Endodermal cell (in vitro differentiated cells): ENCODE measurements at regions not wholly inside any gene's neighbourhood (a gene's known extent, or its start where the extent isn't known, plus 50 kb on each side); places are given as distances from the start of the nearest gene placed in this dataset.

Experiments
- DNase-seq: peaks from one replicate; pipeline ENCODE4 v3.0.0-alpha.2; 2017
- H3K27ac ChIP-seq: 2 replicates; pipeline ENCODE4 v1.5.1; 2013; ENCODE audit warnings: mild to moderate bottlenecking, low read depth, low read length, moderate library complexity
- H3K27me3 ChIP-seq: 2 replicates; pipeline ENCODE4 v1.6.1; 2013; ENCODE audit warnings: mild to moderate bottlenecking, low read length, moderate library complexity; ENCODE audit not compliant: insufficient read depth, control insufficient read depth, poor library complexity, severe bottlenecking
- H3K36me3 ChIP-seq: 2 replicates; pipeline ENCODE4 v1.7.0; 2013; ENCODE audit warnings: mild to moderate bottlenecking, low read length, moderate library complexity; ENCODE audit not compliant: control insufficient read depth, insufficient read depth
- H3K4me1 ChIP-seq: one replicate; pipeline ENCODE4 v1.7.0; 2013; ENCODE audit warnings: low read length; ENCODE audit not compliant: control insufficient read depth, insufficient read depth
- H3K4me3 ChIP-seq: 2 replicates; pipeline ENCODE4 v1.5.1; 2013; ENCODE audit warnings: mild to moderate bottlenecking, low read length, moderate library complexity
- H3K9ac ChIP-seq: 2 replicates; pipeline ENCODE4 v1.6.1; 2013; ENCODE audit warnings: mild to moderate bottlenecking, low read length, moderate library complexity; ENCODE audit not compliant: poor library complexity, severe bottlenecking; ENCODE audit errors: extremely low read depth
- H3K9me3 ChIP-seq: 2 replicates; pipeline ENCODE4 v1.6.1; 2013; ENCODE audit warnings: mild to moderate bottlenecking, low read length, moderate library complexity; ENCODE audit not compliant: control insufficient read depth
- H3K27ac Mint-ChIP-seq: 2 replicates; pipeline ENCODE4 v1.8.0; 2020; ENCODE audit warnings: mixed read lengths
- H3K27me3 Mint-ChIP-seq: 2 replicates; pipeline ENCODE4 v1.8.0; 2021; ENCODE audit warnings: mild to moderate bottlenecking, mixed read lengths; ENCODE audit not compliant: insufficient read depth
- H3K36me3 Mint-ChIP-seq: 2 replicates; pipeline ENCODE4 v1.8.0; 2020; ENCODE audit warnings: low read depth, mixed read lengths
- H3K4me1 Mint-ChIP-seq: 2 replicates; pipeline ENCODE4 v1.8.0; 2020; ENCODE audit warnings: mixed read lengths
- H3K4me3 Mint-ChIP-seq: 2 replicates; pipeline ENCODE4 v1.8.0; 2020; ENCODE audit warnings: mild to moderate bottlenecking, moderate library complexity, mixed read lengths
- H3K9me3 Mint-ChIP-seq: 2 replicates; pipeline ENCODE4 v1.8.0; 2020; ENCODE audit warnings: mild to moderate bottlenecking, mixed read lengths
- CTCF ChIP-seq: fragments of 200-600 bp; sonication (generic); conservative IDR thresholded peaks from 2 replicates; pipeline ENCODE4 v1.5.0; 2021; ENCODE audit warnings: antibody characterized with exemption, mild to moderate bottlenecking
- WGBS, 2 experiments: methylation state at CpG; one replicate each; pipeline versions ENCODE4 v1.1.5 to v1.1.7; 2013; ENCODE audit warnings: missing lambda C conversion rate in 2 of 2, mixed read lengths in 1 of 2; ENCODE audit not compliant: insufficient coverage in 1 of 2, insufficient read length in 1 of 2; 5-methylcytosine and 5-hydroxymethylcytosine counted together

- peak; percentile 73 for DNase-seq
- Mint-ChIP-seq H3K4me3 (no peak overlapping the region), H3K36me3 (no peaks in the 10 kb centered on the region), H3K4me1 (peaks cover 42% of the 10 kb centered on the region), H3K9me3 (no peaks in the 10 kb centered on the region), H3K27me3 (peaks cover 2% of the 10 kb centered on the region), H3K27ac (no peak overlapping the region)
- no peak overlapping the region for H3K4me3 ChIP-seq
- no peaks in the 10 kb centered on the region for H3K9me3 ChIP-seq
- no peak overlapping the region for H3K9ac ChIP-seq
- peaks cover 12% of the 10 kb centered on the region for H3K4me1 ChIP-seq
- H3K27me3 ChIP-seq = no peaks in the 10 kb centered on the region
- no peaks in the 10 kb centered on the region for H3K36me3 ChIP-seq
- H3K27ac ChIP-seq = no peak overlapping the region
- WGBS, 2 experiments = 73 to 78% methylated on average over 5 to 12 of the region's 12 CpGs
- no peak for TF ChIP-seq CTCF
Measured at GRCh38 chr10:35700487-35700882, 58.4 kb upstream of the FZD8 start.

GRCh38 chr10:35699848-35700486, 57.9 kb upstream of the FZD8 start:
- Histone ChIP-seq H3K27me3 (no peaks in the 10 kb centered on the region), H3K9me3 (no peaks in the 10 kb centered on the region), H3K9ac (no peak overlapping the region), H3K36me3 (no peaks in the 10 kb centered on the region), H3K4me1 (peaks cover 12% of the 10 kb centered on the region), H3K4me3 (no peak overlapping the region), H3K27ac (no peak overlapping the region)
- no peak overlapping the region for H3K27ac Mint-ChIP-seq
- no peaks in the 10 kb centered on the region for H3K36me3 Mint-ChIP-seq
- H3K4me3 Mint-ChIP-seq = no peak overlapping the region
- no peak for TF ChIP-seq CTCF
- peaks cover 42% of the 10 kb centered on the region for H3K4me1 Mint-ChIP-seq
- peaks cover 2% of the 10 kb centered on the region for H3K27me3 Mint-ChIP-seq
- WGBS, 2 experiments = 91 to 97% methylated on average over 3 to 5 of the region's 5 CpGs
- no peaks in the 10 kb centered on the region for H3K9me3 Mint-ChIP-seq
- no peak for DNase-seq

GRCh38 chr10:35696392-35697287, 54.5 kb upstream of the FZD8 start:
- no peak overlapping the region for H3K27ac Mint-ChIP-seq
- H3K9me3 ChIP-seq = no peaks in the 10 kb centered on the region
- peaks cover 2% of the 10 kb centered on the region for H3K27me3 Mint-ChIP-seq
- no peak overlapping the region for H3K27ac ChIP-seq
- no peaks in the 10 kb centered on the region for H3K9me3 Mint-ChIP-seq
- H3K27me3 ChIP-seq = no peaks in the 10 kb centered on the region
- no peaks in the 10 kb centered on the region for H3K36me3 Mint-ChIP-seq
- H3K36me3 ChIP-seq = no peaks in the 10 kb centered on the region
- WGBS, 2 experiments = 62 to 64% methylated on average over 4 of the region's 5 CpGs
- no peak overlapping the region for H3K4me3 ChIP-seq
- H3K4me3 Mint-ChIP-seq = no peak overlapping the region
- no peak overlapping the region for H3K9ac ChIP-seq
- DNase-seq = no peak
- TF ChIP-seq CTCF = no peak
- peaks cover 18% of the 10 kb centered on the region for H3K4me1 ChIP-seq
- H3K4me1 Mint-ChIP-seq = peaks cover 67% of the 10 kb centered on the region
